ENCODE measurements at regions not wholly inside any gene's neighbourhood (a gene's known extent, or its start where the extent isn't known, plus 50 kb on each side); places are given as distances from the start of the nearest gene placed in this dataset.

DNA sequence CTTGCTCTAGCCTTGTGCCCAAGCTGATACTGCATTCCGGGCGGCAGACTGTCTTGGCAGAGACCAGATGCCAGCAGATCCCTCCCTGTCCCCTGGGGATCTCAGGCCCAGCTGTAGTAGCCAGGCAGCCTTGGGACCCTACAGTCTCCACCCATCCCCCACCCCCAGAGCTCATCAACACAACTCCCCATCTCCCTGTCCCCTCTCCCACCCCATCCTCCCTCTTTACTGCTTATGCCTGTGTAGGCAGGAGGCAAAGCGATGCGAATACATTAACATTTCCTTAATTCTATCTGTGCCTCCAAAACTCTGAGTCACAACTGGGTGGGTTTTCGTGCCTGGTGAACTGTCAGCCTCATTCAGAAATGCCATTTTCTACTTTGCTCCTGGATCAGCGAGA lies 547.6 kb downstream of the BUD13 start:
- Histone ChIP-seq H3K27ac (ENCODE audit: low read depth in 2 of 2, low read length in 2 of 2) (no peak overlapping the region), H3K36me3 (ENCODE audit: control insufficient read depth in 2 of 3, insufficient read depth in 3 of 3, low read length in 3 of 3) (no peaks in the 10 kb centered on the region), H3K9me3 (ENCODE audit: control insufficient read depth in 2 of 3, insufficient read depth in 1 of 3, low read length in 3 of 3) (no peaks in the 10 kb centered on the region), H3K4me1 (ENCODE audit: control insufficient read depth in 2 of 3, insufficient read depth in 2 of 3, low read depth in 1 of 3, low read length in 3 of 3) (no peaks in the 10 kb centered on the region), H3K9ac (ENCODE audit: low read length in 3 of 3) (no peak overlapping the region), H3K27me3 (ENCODE audit: control insufficient read depth, insufficient read depth, low read length) (no peaks in the 10 kb centered on the region), H3K4me3 (ENCODE audit: low read length in 3 of 3) (no peak overlapping the region)
- TF ChIP-seq, protein P1, sequence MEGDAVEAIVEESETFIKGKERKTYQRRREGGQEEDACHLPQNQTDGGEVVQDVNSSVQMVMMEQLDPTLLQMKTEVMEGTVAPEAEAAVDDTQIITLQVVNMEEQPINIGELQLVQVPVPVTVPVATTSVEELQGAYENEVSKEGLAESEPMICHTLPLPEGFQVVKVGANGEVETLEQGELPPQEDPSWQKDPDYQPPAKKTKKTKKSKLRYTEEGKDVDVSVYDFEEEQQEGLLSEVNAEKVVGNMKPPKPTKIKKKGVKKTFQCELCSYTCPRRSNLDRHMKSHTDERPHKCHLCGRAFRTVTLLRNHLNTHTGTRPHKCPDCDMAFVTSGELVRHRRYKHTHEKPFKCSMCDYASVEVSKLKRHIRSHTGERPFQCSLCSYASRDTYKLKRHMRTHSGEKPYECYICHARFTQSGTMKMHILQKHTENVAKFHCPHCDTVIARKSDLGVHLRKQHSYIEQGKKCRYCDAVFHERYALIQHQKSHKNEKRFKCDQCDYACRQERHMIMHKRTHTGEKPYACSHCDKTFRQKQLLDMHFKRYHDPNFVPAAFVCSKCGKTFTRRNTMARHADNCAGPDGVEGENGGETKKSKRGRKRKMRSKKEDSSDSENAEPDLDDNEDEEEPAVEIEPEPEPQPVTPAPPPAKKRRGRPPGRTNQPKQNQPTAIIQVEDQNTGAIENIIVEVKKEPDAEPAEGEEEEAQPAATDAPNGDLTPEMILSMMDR (IDR thresholded peaks at IDR 0.05; ENCODE audit: borderline replicate concordance, extremely low read depth, insufficient read depth): no peak
- no peak for FAIRE-seq
- intact Hi-C loops (cut with DNase I): no loop called here
- DNase-seq: peak in 2 of 5 donors; percentile 40 to 42

DNA sequence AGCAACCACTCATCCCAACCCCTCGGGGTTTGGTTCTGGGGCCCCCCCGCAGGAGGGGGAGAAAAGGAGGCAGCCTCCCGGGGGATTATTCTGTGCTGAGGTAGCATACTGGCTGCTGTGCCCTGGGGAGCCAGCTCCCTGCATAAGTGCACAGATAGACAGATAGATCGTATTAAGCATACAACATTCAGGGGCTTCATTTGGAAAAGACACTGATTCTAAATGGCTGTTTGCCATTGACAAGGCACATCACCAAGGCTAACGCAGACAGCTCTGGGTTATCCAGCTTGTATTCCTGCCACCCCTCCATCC lies 547.9 kb downstream of the BUD13 start:
- no peaks in the 10 kb centered on the region for H3K36me3 ChIP-seq (ENCODE audit: control insufficient read depth in 2 of 3, insufficient read depth in 3 of 3, low read length in 3 of 3)
- no peak overlapping the region for H3K9ac ChIP-seq (ENCODE audit: low read length in 3 of 3)
- no peak overlapping the region for H3K27ac ChIP-seq (ENCODE audit: low read depth in 2 of 2, low read length in 2 of 2)
- TF ChIP-seq, protein P1 (IDR thresholded peaks at IDR 0.05; ENCODE audit: borderline replicate concordance, extremely low read depth, insufficient read depth): no peak
- no peaks in the 10 kb centered on the region for H3K9me3 ChIP-seq (ENCODE audit: control insufficient read depth in 2 of 3, insufficient read depth in 1 of 3, low read length in 3 of 3)
- H3K4me3 ChIP-seq (ENCODE audit: low read length in 3 of 3): no peak overlapping the region
- DNase-seq: no peak
- no peak for FAIRE-seq
- no peaks in the 10 kb centered on the region for H3K27me3 ChIP-seq (ENCODE audit: control insufficient read depth, insufficient read depth, low read length)
- no peaks in the 10 kb centered on the region for H3K4me1 ChIP-seq (ENCODE audit: control insufficient read depth in 2 of 3, insufficient read depth in 2 of 3, low read depth in 1 of 3, low read length in 3 of 3)
- intact Hi-C loops (cut with DNase I): no loop called here

GRCh38 chr11:116224154-116224888 lies 548.5 kb downstream of the BUD13 start:
- H3K4me3 ChIP-seq (ENCODE audit: low read length in 3 of 3): no peak overlapping the region
- no peaks in the 10 kb centered on the region for H3K27me3 ChIP-seq (ENCODE audit: control insufficient read depth, insufficient read depth, low read length)
- H3K4me1 ChIP-seq (ENCODE audit: control insufficient read depth in 2 of 3, insufficient read depth in 2 of 3, low read depth in 1 of 3, low read length in 3 of 3): no peaks in the 10 kb centered on the region
- no peak overlapping the region for H3K9ac ChIP-seq (ENCODE audit: low read length in 3 of 3)
- peak in 3 of 5 donors; percentile 42 to 75 (median 60) for DNase-seq
- FAIRE-seq: no peak
- no peak overlapping the region for H3K27ac ChIP-seq (ENCODE audit: low read depth in 2 of 2, low read length in 2 of 2)
- H3K9me3 ChIP-seq (ENCODE audit: control insufficient read depth in 2 of 3, insufficient read depth in 1 of 3, low read length in 3 of 3): no peaks in the 10 kb centered on the region
- TF ChIP-seq, protein P1 (IDR thresholded peaks at IDR 0.05; ENCODE audit: borderline replicate concordance, extremely low read depth, insufficient read depth): peak; percentile 46
- intact Hi-C loops (cut with DNase I): no loop called here
- no peaks in the 10 kb centered on the region for H3K36me3 ChIP-seq (ENCODE audit: control insufficient read depth in 2 of 3, insufficient read depth in 3 of 3, low read length in 3 of 3)

DNA sequence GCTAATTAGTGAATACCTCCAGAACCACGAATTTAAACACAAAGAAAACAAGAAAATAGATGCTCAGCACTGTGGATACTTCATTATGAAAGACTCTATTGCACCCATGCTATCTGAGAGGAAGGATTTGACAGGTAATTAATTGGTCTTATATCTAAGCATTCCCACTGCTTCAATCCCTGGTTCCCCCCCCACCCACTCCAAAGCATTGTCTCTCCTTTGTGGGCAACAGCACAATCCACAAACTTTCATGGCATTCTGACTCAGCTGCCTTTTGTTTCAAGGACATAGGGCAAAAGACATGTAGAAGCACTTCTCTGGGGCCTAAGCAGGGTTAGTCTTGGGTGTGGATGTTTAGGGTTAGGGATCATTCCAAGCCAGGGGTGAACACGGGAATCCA lies 551.4 kb downstream of the BUD13 start:
- intact Hi-C loops (cut with DNase I): no loop called here

More for the DNA sequence above, 551.4 kb downstream of the BUD13 start:
- H3K9me3 ChIP-seq (ENCODE audit: control insufficient read depth in 2 of 3, insufficient read depth in 1 of 3, low read length in 3 of 3): no peaks in the 10 kb centered on the region
- TF ChIP-seq, protein P1 (IDR thresholded peaks at IDR 0.05; ENCODE audit: borderline replicate concordance, extremely low read depth, insufficient read depth): no peak
- H3K36me3 ChIP-seq (ENCODE audit: control insufficient read depth in 2 of 3, insufficient read depth in 3 of 3, low read length in 3 of 3): no peaks in the 10 kb centered on the region
- H3K4me1 ChIP-seq (ENCODE audit: control insufficient read depth in 2 of 3, insufficient read depth in 2 of 3, low read depth in 1 of 3, low read length in 3 of 3): peaks cover 0 to 3% (median 0%) of the 10 kb centered on the region in 3 donors
- FAIRE-seq: no peak
- H3K9ac ChIP-seq (ENCODE audit: low read length in 3 of 3): no peak overlapping the region
- H3K4me3 ChIP-seq (ENCODE audit: low read length in 3 of 3): no peak overlapping the region
- no peak overlapping the region for H3K27ac ChIP-seq (ENCODE audit: low read depth in 2 of 2, low read length in 2 of 2)
- no peaks in the 10 kb centered on the region for H3K27me3 ChIP-seq (ENCODE audit: control insufficient read depth, insufficient read depth, low read length)
- peak in 1 of 5 donors; percentile 16 for DNase-seq
